ENCODE measurements at regions not wholly inside any gene's neighbourhood (a gene's known extent, or its start where the extent isn't known, plus 50 kb on each side); places are given as distances from the start of the nearest gene placed in this dataset.
"Not testable (repeated sequence)": the region's sequence is repeated elsewhere in the genome, so short reads cannot be mapped to it uniquely, and the experiment has no call there.

GRCh38 chr6:28769626-28770402 is 154.0 kb downstream of the TRIM27 start:
- DNase-seq (ENCODE audit: low spot score), result no peak

- no peak for DNase-seq (ENCODE audit: low spot score)
These were observed 153.1 kb downstream of the TRIM27 start for GRCh38 chr6:28770732-28771131.

- no peak for DNase-seq (ENCODE audit: low spot score)
These were observed 152.2 kb downstream of the TRIM27 start for GRCh38 chr6:28771401-28772267.

- no peak for DNase-seq (ENCODE audit: low spot score)
These were observed 151.1 kb downstream of the TRIM27 start for GRCh38 chr6:28772480-28773381.

GRCh38 chr6:28774292-28775051 is 149.3 kb downstream of the TRIM27 start:
- DNase-seq (ENCODE audit: low spot score), result no peak

- DNase-seq (ENCODE audit: low spot score), result no peak
These were observed 148.8 kb downstream of the TRIM27 start for GRCh38 chr6:28775052-28775376.

GRCh38 chr6:28775405-28776129 is 148.2 kb downstream of the TRIM27 start:
- no peak for DNase-seq (ENCODE audit: low spot score)

- DNase-seq (ENCODE audit: low spot score), result no peak
These were observed 147.3 kb downstream of the TRIM27 start for GRCh38 chr6:28776269-28777146.

- DNase-seq (ENCODE audit: low spot score), result no peak
These were observed 146.7 kb downstream of the TRIM27 start for GRCh38 chr6:28777147-28777461.

GRCh38 chr6:28782113-28782673 is 141.6 kb downstream of the TRIM27 start:
- DNase-seq (ENCODE audit: low spot score), result no peak

GRCh38 chr6:28785962-28786679 is 137.7 kb downstream of the TRIM27 start:
- DNase-seq (ENCODE audit: low spot score), result no peak

GRCh38 chr6:28789553-28790083 is 134.2 kb downstream of the TRIM27 start:
- DNase-seq (ENCODE audit: low spot score), result peak; percentile 32

- no peak for DNase-seq (ENCODE audit: low spot score)
These were observed 132.8 kb downstream of the TRIM27 start for GRCh38 chr6:28791002-28791383.

GRCh38 chr6:28794175-28795002 is 129.4 kb downstream of the TRIM27 start:
- no peak for DNase-seq (ENCODE audit: low spot score)

- not testable (repeated sequence) for DNase-seq (ENCODE audit: low spot score)
These were observed 123.1 kb downstream of the TRIM27 start for GRCh38 chr6:28800647-28801046.

GRCh38 chr6:28802417-28803336 is 121.1 kb downstream of the TRIM27 start:
- no peak for DNase-seq (ENCODE audit: low spot score)

GRCh38 chr6:28803337-28803709 is 120.5 kb downstream of the TRIM27 start:
- no peak for DNase-seq (ENCODE audit: low spot score)

Measured in D341Med (cell line).